ENCODE measurements at regions not wholly inside any gene's neighbourhood (a gene's known extent, or its start where the extent isn't known, plus 50 kb on each side); places are given as distances from the start of the nearest gene placed in this dataset.

DNA sequence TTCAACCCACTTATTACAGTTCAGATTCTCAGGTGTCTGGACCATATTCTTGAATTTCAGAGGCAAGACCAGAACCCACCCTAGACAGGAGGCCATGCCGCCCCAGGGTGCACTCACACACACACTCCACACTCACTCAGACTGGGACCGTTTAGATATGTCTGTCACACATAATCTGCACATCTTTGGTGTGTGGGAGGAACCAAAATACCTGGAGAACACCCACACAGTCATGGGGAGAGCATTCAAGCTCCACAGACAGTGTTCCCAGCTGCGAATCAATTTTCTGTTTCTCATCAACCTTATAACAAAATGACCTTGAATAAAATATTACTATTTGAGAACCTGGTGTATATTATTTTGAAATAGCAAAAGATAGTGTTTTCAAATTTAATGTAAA is 2353.0 kb downstream of the PCDH9 start:
- no peaks in the 10 kb centered on the region for H3K27me3 ChIP-seq
- H3K9me3 ChIP-seq: no peaks in the 10 kb centered on the region
- WGBS: 66% methylated on average over 3 of the region's 3 CpGs
- H3K4me3 ChIP-seq: no peak overlapping the region
- no peak for DNase-seq (ENCODE audit: low spot score in 2 of 2)
- TF ChIP-seq EP300 (IDR thresholded peaks at IDR 0.05) (no peak), POLR2A (IDR thresholded peaks at IDR 0.05) (no peak), POLR2AphosphoS5 (IDR thresholded peaks at IDR 0.05) (no peak)
- TF ChIP-seq, protein P1, sequence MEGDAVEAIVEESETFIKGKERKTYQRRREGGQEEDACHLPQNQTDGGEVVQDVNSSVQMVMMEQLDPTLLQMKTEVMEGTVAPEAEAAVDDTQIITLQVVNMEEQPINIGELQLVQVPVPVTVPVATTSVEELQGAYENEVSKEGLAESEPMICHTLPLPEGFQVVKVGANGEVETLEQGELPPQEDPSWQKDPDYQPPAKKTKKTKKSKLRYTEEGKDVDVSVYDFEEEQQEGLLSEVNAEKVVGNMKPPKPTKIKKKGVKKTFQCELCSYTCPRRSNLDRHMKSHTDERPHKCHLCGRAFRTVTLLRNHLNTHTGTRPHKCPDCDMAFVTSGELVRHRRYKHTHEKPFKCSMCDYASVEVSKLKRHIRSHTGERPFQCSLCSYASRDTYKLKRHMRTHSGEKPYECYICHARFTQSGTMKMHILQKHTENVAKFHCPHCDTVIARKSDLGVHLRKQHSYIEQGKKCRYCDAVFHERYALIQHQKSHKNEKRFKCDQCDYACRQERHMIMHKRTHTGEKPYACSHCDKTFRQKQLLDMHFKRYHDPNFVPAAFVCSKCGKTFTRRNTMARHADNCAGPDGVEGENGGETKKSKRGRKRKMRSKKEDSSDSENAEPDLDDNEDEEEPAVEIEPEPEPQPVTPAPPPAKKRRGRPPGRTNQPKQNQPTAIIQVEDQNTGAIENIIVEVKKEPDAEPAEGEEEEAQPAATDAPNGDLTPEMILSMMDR (IDR thresholded peaks at IDR 0.05): no peak
- no peak overlapping the region for H3K27ac ChIP-seq
- H3K4me1 ChIP-seq: no peaks in the 10 kb centered on the region
- H3K36me3 ChIP-seq: no peaks in the 10 kb centered on the region

DNA sequence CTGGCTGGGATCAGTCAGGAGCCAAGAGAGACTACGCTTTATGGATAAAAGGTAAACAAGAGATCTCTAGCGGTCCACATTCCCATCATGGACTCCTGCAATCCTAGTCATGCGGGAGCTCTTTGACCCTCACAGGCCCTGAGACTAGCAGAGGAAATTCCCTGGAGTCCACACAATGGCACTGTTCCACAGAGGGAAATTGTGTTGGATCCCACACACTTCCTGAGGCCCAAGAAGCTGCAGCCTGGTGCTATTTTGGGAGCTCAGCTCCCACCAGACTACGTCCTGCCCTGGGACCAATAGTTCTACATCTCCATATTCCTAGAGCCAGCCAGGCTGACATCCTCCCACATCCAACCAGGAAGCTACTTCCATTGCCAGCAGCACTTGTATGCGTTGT is 2358.4 kb downstream of the PCDH9 start:
- Histone ChIP-seq H3K4me3 (no peak overlapping the region), H3K36me3 (no peaks in the 10 kb centered on the region), H3K9me3 (peaks cover 5% of the 10 kb centered on the region), H3K27me3 (no peaks in the 10 kb centered on the region), H3K4me1 (no peaks in the 10 kb centered on the region), H3K27ac (no peak overlapping the region)
- TF ChIP-seq POLR2A (IDR thresholded peaks at IDR 0.05) (no peak), EP300 (IDR thresholded peaks at IDR 0.05) (no peak), POLR2AphosphoS5 (IDR thresholded peaks at IDR 0.05) (no peak)
- TF ChIP-seq, protein P1 (IDR thresholded peaks at IDR 0.05): no peak
- WGBS: 78% methylated on average over 5 of the region's 5 CpGs
- no peak for DNase-seq (ENCODE audit: low spot score in 2 of 2)

DNA sequence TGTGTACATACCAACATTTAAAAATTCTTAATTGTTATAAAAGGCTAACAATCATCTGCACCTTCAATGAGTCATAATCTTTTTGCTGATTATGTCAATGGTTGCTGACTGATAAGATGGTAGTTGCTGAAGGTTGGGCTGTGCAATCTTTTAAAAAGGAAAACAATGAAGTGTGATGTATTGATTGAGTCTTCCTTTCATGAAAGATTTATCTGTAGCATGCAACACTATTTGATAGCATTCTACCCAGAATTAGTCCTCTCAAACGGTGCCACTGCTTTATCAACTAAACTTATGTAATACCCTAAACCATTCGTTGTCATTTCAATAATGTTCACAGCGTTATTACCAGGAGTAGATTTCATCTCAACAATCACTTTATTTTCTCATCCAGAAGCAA is 2360.6 kb downstream of the PCDH9 start:
- TF ChIP-seq POLR2A (IDR thresholded peaks at IDR 0.05) (no peak), POLR2AphosphoS5 (IDR thresholded peaks at IDR 0.05) (no peak), EP300 (IDR thresholded peaks at IDR 0.05) (no peak)
- TF ChIP-seq, protein P1 (IDR thresholded peaks at IDR 0.05): no peak
- no peaks in the 10 kb centered on the region for H3K36me3 ChIP-seq
- no peak for DNase-seq (ENCODE audit: low spot score in 2 of 2)
- H3K4me1 ChIP-seq: no peaks in the 10 kb centered on the region
- peaks cover 5% of the 10 kb centered on the region for H3K9me3 ChIP-seq
- no peak overlapping the region for H3K27ac ChIP-seq
- WGBS: 83% methylated on average over 3 of the region's 3 CpGs
- no peak overlapping the region for H3K4me3 ChIP-seq
- no peaks in the 10 kb centered on the region for H3K27me3 ChIP-seq

DNA sequence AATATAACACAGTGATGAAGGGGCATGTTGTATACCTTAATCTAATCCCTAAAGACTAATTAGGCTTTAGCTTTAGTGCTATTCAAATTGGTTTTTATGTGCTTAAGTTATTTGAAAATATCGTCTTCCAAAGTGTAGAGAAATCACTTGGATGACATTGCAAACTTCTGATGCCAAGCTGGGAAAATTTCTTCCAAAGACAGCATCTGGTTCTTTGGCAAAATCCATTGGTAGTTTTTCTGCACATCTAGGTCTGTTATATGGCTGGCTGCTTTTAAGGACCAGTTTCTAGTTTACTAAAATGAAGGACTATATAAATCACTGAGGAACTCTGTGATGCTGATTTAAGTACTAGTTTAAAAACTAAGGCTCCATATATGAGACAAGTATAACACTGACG is 2362.3 kb downstream of the PCDH9 start:
- Histone ChIP-seq H3K27me3 (no peaks in the 10 kb centered on the region), H3K9me3 (peaks cover 5% of the 10 kb centered on the region), H3K36me3 (no peaks in the 10 kb centered on the region), H3K4me3 (no peak overlapping the region), H3K4me1 (no peaks in the 10 kb centered on the region), H3K27ac (no peak overlapping the region)
- TF ChIP-seq EP300 (IDR thresholded peaks at IDR 0.05) (no peak), POLR2AphosphoS5 (IDR thresholded peaks at IDR 0.05) (no peak), POLR2A (IDR thresholded peaks at IDR 0.05) (no peak)
- TF ChIP-seq, protein P1 (IDR thresholded peaks at IDR 0.05): no peak
- no peak for DNase-seq (ENCODE audit: low spot score in 2 of 2)
- 57% methylated on average over 2 of the region's 2 CpGs for WGBS

DNA sequence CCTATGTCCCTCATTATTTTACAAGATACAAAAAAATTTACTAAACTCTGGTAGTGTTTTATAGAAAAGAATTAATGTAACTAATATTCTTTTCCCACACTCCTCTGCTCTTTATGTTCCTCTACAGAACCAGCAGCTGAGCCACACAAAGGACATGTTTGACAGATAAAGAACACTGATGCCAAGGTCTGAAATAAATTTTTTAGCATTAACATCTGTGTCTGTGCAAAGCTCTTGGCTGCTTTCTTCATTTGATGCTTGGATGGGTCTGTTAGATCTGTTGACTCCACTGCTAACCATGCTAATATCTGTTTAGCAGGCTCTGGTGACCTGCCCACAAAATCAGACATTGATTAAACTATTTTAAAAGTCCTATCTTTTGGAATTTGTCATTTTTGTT is 2363.8 kb downstream of the PCDH9 start:
- no peaks in the 10 kb centered on the region for H3K4me1 ChIP-seq
- H3K27ac ChIP-seq: no peak overlapping the region
- no peak overlapping the region for H3K4me3 ChIP-seq
- H3K9me3 ChIP-seq: peaks cover 5% of the 10 kb centered on the region
- no peaks in the 10 kb centered on the region for H3K27me3 ChIP-seq
- no peak for DNase-seq (ENCODE audit: low spot score in 2 of 2)
- no peak for TF ChIP-seq EP300 (IDR thresholded peaks at IDR 0.05)
- no peak for TF ChIP-seq POLR2A (IDR thresholded peaks at IDR 0.05)
- TF ChIP-seq, protein P1 (IDR thresholded peaks at IDR 0.05): no peak
- TF ChIP-seq POLR2AphosphoS5 (IDR thresholded peaks at IDR 0.05): no peak
- H3K36me3 ChIP-seq: no peaks in the 10 kb centered on the region

Data from suprapubic skin (tissue), 4 donors.